ENCODE measurements at regions not wholly inside any gene's neighbourhood (a gene's known extent, or its start where the extent isn't known, plus 50 kb on each side); places are given as distances from the start of the nearest gene placed in this dataset.

DNA sequence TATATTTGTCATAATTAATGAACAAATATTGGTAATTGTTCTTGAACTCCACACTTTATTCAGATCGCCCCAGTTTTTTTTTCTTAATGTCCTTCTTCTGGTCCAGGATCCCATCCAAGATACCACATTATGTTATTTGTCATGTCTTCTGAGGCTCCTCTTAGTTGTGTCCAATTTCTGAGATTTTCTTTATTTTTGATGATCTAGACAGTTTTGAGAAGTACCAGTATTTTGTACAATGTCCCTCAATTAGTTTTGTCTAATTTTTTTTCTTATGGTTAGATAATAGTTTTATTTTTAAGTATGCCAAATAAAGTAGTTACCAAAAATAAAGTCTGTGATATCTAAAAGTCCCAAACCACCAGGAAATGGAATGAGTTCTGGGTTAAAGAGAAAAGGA lies 440.8 kb upstream of the ATP2B1 start:
- no peak overlapping the region for H3K9ac ChIP-seq (ENCODE audit: low read length)
- no peaks in the 10 kb centered on the region for H3K36me3 ChIP-seq (ENCODE audit: low read length)
- no peak overlapping the region for H3K4me2 ChIP-seq (ENCODE audit: low read depth, low read length, poor library complexity, severe bottlenecking)
- no peak overlapping the region for H3K4me3 ChIP-seq (ENCODE audit: insufficient read depth, low read length, poor library complexity, severe bottlenecking)
- no peaks in the 10 kb centered on the region for H3K9me3 ChIP-seq (ENCODE audit: insufficient read depth, low read length)
- no peaks in the 10 kb centered on the region for H3F3A ChIP-seq (ENCODE audit: insufficient read depth)
- H3K27me3 ChIP-seq (ENCODE audit: low read length), result no peaks in the 10 kb centered on the region
- TF ChIP-seq, protein P1, sequence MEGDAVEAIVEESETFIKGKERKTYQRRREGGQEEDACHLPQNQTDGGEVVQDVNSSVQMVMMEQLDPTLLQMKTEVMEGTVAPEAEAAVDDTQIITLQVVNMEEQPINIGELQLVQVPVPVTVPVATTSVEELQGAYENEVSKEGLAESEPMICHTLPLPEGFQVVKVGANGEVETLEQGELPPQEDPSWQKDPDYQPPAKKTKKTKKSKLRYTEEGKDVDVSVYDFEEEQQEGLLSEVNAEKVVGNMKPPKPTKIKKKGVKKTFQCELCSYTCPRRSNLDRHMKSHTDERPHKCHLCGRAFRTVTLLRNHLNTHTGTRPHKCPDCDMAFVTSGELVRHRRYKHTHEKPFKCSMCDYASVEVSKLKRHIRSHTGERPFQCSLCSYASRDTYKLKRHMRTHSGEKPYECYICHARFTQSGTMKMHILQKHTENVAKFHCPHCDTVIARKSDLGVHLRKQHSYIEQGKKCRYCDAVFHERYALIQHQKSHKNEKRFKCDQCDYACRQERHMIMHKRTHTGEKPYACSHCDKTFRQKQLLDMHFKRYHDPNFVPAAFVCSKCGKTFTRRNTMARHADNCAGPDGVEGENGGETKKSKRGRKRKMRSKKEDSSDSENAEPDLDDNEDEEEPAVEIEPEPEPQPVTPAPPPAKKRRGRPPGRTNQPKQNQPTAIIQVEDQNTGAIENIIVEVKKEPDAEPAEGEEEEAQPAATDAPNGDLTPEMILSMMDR (IDR thresholded peaks at IDR 0.05; ENCODE audit: insufficient read depth, low read length, poor library complexity, severe bottlenecking), result no peak
- TF ChIP-seq EZH2phosphoT487 (conservative IDR thresholded peaks at IDR 0.05; ENCODE audit: low read length), result no peak
- H2AFZ ChIP-seq (ENCODE audit: low read depth, low read length, severe bottlenecking), result no peak overlapping the region
- H4K20me1 ChIP-seq (ENCODE audit: low read depth, low read length), result no peaks in the 10 kb centered on the region
- no peak overlapping the region for H3K27ac ChIP-seq (ENCODE audit: low read depth, low read length)
- H3K79me2 ChIP-seq (ENCODE audit: insufficient read depth, low read length), result no peaks in the 10 kb centered on the region
- H3K9me2 ChIP-seq (replicated peaks; ENCODE audit: insufficient read depth, low read length), result no peaks in the 10 kb centered on the region

DNA sequence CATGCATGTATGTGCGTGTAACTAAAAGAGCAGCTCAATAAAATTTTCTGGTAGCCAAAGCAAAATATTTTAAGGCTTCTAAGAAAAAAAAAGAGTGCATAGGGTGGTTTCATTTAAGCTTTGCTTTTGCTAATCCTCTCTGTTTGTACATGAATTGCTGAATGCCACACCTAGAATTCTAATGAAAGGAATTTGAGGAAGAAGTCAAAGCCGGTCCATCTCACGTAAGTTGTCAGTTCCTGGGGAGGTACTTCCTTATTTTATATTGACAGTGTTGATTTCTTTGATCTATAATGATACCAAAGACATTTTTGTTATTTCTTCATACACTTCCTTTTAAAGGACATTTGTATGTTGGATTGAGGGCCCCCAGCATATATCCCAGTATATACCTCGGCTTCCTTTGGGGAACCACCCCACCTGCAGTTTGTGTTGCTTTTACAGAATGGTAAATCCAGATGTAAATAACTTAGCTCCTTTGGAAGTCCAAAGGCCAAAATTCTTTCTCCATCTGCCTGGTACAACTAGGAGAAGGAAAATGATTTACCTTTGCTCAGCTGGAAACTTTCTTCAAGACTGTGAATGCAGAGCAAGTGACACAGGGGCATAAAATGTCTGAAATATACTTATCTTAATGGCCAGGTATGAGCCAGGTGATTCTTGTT lies 420.9 kb upstream of the ATP2B1 start:
- Histone ChIP-seq H4K20me1 (ENCODE audit: low read depth, low read length) (no peaks in the 10 kb centered on the region), H3K9ac (ENCODE audit: low read length) (no peak overlapping the region), H3K4me2 (ENCODE audit: low read depth, low read length, poor library complexity, severe bottlenecking) (no peak overlapping the region), H3K27ac (ENCODE audit: low read depth, low read length) (no peak overlapping the region), H3K36me3 (ENCODE audit: low read length) (no peaks in the 10 kb centered on the region), H3K9me2 (replicated peaks; ENCODE audit: insufficient read depth, low read length) (no peaks in the 10 kb centered on the region), H3K4me3 (ENCODE audit: insufficient read depth, low read length, poor library complexity, severe bottlenecking) (no peak overlapping the region), H3K79me2 (ENCODE audit: insufficient read depth, low read length) (no peaks in the 10 kb centered on the region), H3K9me3 (ENCODE audit: insufficient read depth, low read length) (no peaks in the 10 kb centered on the region), H2AFZ (ENCODE audit: low read depth, low read length, severe bottlenecking) (no peak overlapping the region), H3K27me3 (ENCODE audit: low read length) (no peaks in the 10 kb centered on the region), H3F3A (ENCODE audit: insufficient read depth) (no peaks in the 10 kb centered on the region)
- TF ChIP-seq, protein P1 (IDR thresholded peaks at IDR 0.05; ENCODE audit: insufficient read depth, low read length, poor library complexity, severe bottlenecking), result no peak
- no peak for TF ChIP-seq EZH2phosphoT487 (conservative IDR thresholded peaks at IDR 0.05; ENCODE audit: low read length)

DNA sequence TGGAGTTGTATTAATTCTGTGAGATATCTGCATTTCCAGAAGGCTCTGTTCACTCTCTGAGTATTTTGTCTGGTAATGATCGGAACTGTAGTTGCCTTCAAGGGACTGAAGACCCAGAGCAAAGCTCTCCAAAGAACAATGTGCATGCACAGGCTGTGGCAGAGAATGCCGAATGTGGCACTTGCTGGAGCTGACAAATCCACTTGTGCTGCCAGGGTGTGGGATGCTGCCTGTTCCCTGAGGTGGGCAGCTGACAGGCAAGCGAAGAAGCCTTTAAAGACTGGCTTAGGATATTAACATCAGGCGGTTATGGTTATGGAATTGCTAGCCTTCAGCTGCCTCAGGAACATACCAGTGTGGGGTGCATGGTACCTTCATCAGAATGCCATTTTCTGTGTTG lies 419.9 kb upstream of the ATP2B1 start:
- Histone ChIP-seq H3K79me2 (ENCODE audit: insufficient read depth, low read length) (no peaks in the 10 kb centered on the region), H3K4me3 (ENCODE audit: insufficient read depth, low read length, poor library complexity, severe bottlenecking) (no peak overlapping the region), H3K9ac (ENCODE audit: low read length) (no peak overlapping the region), H2AFZ (ENCODE audit: low read depth, low read length, severe bottlenecking) (no peak overlapping the region), H4K20me1 (ENCODE audit: low read depth, low read length) (no peaks in the 10 kb centered on the region), H3F3A (ENCODE audit: insufficient read depth) (no peaks in the 10 kb centered on the region), H3K9me3 (ENCODE audit: insufficient read depth, low read length) (no peaks in the 10 kb centered on the region), H3K27me3 (ENCODE audit: low read length) (no peaks in the 10 kb centered on the region), H3K9me2 (replicated peaks; ENCODE audit: insufficient read depth, low read length) (no peaks in the 10 kb centered on the region), H3K4me2 (ENCODE audit: low read depth, low read length, poor library complexity, severe bottlenecking) (no peak overlapping the region), H3K36me3 (ENCODE audit: low read length) (no peaks in the 10 kb centered on the region), H3K27ac (ENCODE audit: low read depth, low read length) (no peak overlapping the region)
- TF ChIP-seq, protein P1 (IDR thresholded peaks at IDR 0.05; ENCODE audit: insufficient read depth, low read length, poor library complexity, severe bottlenecking), result no peak
- TF ChIP-seq EZH2phosphoT487 (conservative IDR thresholded peaks at IDR 0.05; ENCODE audit: low read length), result no peak
